T47D (cell line): ENCODE measurements at regions not wholly inside any gene's neighbourhood (a gene's known extent, or its start where the extent isn't known, plus 50 kb on each side); places are given as distances from the start of the nearest gene placed in this dataset.
"Not testable (repeated sequence)": the region's sequence is repeated elsewhere in the genome, so short reads cannot be mapped to it uniquely, and the experiment has no call there.

Source experiments
- DNase-seq, 2 experiments: peaks; one replicate each; pipeline versions ENCODE4 v3.0.0 to v3.0.0-alpha.2; 2011 to 2012; ENCODE audit warnings: low read depth in 1 of 2, low spot score in 1 of 2
- JUND ChIP-seq: IDR thresholded peaks from 2 replicates; pipeline ENCODE4 v1.6.1; 2012; ENCODE audit warnings: low read depth
- in situ Hi-C: cut with HindIII; loops from 2 replicates; pipeline ENCODE4 v1.10.0; 2016; ENCODE audit warnings: low sequenced_read_pairs, low pct_unique_long_range_greater_than_20kb

GRCh38 chr4:14348506-14348905 is 653.8 kb upstream of the CPEB2 start:
- no peak for DNase-seq
- no peak for TF ChIP-seq JUND
- in situ Hi-C loops: no loop called here

- DNase-seq, in situ Hi-C loops: not testable (repeated sequence)
Measured at GRCh38 chr4:14358544-14359160, 643.6 kb upstream of the CPEB2 start.

- in situ Hi-C loops: no loop called here
- TF ChIP-seq JUND: no peak
- DNase-seq: no peak
Measured at GRCh38 chr4:14359991-14360390, 642.3 kb upstream of the CPEB2 start.

GRCh38 chr4:14361084-14361483 is 641.2 kb upstream of the CPEB2 start:
- no peak for DNase-seq
- TF ChIP-seq JUND: no peak
- in situ Hi-C loops: no loop called here

- in situ Hi-C loops: no loop called here
- no peak for TF ChIP-seq JUND
- no peak for DNase-seq
Measured at GRCh38 chr4:14362385-14362784, 639.9 kb upstream of the CPEB2 start.

- in situ Hi-C loops: no loop called here
- no peak for DNase-seq
- no peak for TF ChIP-seq JUND
Measured at GRCh38 chr4:14364953-14365536, 637.2 kb upstream of the CPEB2 start.

- TF ChIP-seq JUND: no peak
- in situ Hi-C loops: no loop called here
- DNase-seq: no peak
Measured at GRCh38 chr4:14368391-14368790, 633.9 kb upstream of the CPEB2 start.

- no peak for TF ChIP-seq JUND
- DNase-seq: no peak
- in situ Hi-C loops: no loop called here
Measured at GRCh38 chr4:14371131-14371530, 631.1 kb upstream of the CPEB2 start.

- in situ Hi-C loops: no loop called here
- no peak for TF ChIP-seq JUND
- no peak for DNase-seq
Measured at GRCh38 chr4:14375816-14376215, 626.5 kb upstream of the CPEB2 start.

- in situ Hi-C loops: no loop called here
- no peak for TF ChIP-seq JUND
- no peak for DNase-seq
Measured at GRCh38 chr4:14379183-14379582, 623.1 kb upstream of the CPEB2 start.

GRCh38 chr4:14383652-14384051 is 618.6 kb upstream of the CPEB2 start:
- TF ChIP-seq JUND: no peak
- in situ Hi-C loops: no loop called here
- DNase-seq: no peak

GRCh38 chr4:14384824-14385223 is 617.5 kb upstream of the CPEB2 start:
- DNase-seq: no peak
- TF ChIP-seq JUND: no peak
- in situ Hi-C loops: no loop called here

- in situ Hi-C loops: no loop called here
- no peak for TF ChIP-seq JUND
- no peak for DNase-seq
Measured at GRCh38 chr4:14386196-14386595, 616.1 kb upstream of the CPEB2 start.

GRCh38 chr4:14387647-14388046 is 614.6 kb upstream of the CPEB2 start:
- no peak for TF ChIP-seq JUND
- no peak for DNase-seq
- in situ Hi-C loops: no loop called here

- no peak for TF ChIP-seq JUND
- DNase-seq: no peak
Measured at GRCh38 chr4:14392378-14392777, 609.9 kb upstream of the CPEB2 start.

More at GRCh38 chr4:14392378-14392777, 609.9 kb upstream of the CPEB2 start:
- in situ Hi-C loops: no loop called here
